Suppressor macrophage treated with lipopolysaccharide for 4 hours (primary cell): ENCODE measurements at regions not wholly inside any gene's neighbourhood (a gene's known extent, or its start where the extent isn't known, plus 50 kb on each side); places are given as distances from the start of the nearest gene placed in this dataset.

ENCODE experiments used
- DNase-seq: peaks from one replicate; pipeline ENCODE4 v3.0.0-alpha.2; 2020

- DNase-seq: no peak
Measured at GRCh38 chr6:110033101-110033500, 55.0 kb downstream of the GPR6 start.

DNA sequence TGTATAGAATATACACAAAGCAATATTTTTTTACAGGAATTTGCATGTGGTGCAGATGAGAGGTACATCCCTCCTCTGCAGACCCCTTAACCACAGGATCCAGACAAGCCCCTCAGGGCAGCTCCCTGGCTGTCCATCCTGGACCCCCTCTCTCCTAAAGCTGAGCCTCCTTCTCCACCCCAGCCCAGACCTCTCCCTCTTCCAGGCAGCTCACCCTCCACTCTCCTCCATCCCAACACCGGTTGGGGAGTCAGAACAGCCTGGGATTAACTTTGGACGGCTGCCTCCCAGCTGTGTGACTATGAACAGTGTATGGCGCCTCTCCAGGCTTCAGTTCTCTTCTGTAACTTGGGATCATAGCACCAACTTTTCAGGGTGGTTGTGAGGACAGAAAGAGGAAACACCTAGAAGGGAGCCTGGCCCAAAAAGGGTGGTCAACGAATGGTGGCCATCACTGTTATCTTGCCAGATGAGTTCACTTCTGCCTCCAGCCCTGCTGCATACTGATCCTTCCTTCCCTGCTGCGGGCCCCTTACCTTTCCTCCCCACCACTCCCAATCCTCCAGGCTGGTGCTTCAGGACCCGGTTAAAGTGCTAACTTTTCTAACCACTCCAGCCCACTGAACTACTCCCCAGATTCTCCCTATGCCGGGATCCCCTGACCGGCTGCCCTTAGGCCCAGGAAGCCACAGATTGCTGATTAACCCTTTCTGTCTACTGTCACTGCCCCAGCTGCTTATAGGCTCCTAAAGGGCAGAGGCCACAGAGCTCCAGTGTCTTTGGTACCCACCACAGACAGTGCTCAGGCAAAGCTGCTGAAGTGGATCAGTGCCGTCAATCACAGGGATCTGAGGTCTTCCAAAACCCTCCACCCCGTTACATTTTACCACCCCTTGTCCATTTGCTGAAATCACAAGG lies 55.9 kb downstream of the GPR6 start:
- no peak for DNase-seq

GRCh38 chr6:110034667-110035036 lies 56.5 kb downstream of the GPR6 start:
- no peak for DNase-seq

DNA sequence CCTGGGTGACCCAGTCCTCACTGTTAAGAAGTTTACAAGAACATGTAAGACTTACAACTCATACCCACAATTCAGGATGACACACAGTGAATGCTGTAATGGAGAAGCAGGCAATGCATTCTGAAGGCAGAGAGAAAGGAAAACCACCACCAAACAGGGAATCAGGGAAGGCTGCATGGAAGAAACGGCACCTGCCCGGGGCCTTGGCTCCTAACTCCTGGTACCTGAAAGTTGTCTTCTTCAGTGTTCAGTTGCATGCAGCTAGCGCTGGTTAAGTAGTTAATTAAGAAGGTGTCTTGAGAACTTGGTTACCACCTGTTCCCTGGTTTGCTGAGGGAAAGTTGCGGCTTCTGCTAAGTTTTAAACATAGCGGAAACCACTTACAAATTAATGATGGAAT lies 57.2 kb downstream of the GPR6 start:
- DNase-seq: no peak

GRCh38 chr6:110036408-110037302 lies 58.5 kb downstream of the GPR6 start:
- DNase-seq: no peak

DNA sequence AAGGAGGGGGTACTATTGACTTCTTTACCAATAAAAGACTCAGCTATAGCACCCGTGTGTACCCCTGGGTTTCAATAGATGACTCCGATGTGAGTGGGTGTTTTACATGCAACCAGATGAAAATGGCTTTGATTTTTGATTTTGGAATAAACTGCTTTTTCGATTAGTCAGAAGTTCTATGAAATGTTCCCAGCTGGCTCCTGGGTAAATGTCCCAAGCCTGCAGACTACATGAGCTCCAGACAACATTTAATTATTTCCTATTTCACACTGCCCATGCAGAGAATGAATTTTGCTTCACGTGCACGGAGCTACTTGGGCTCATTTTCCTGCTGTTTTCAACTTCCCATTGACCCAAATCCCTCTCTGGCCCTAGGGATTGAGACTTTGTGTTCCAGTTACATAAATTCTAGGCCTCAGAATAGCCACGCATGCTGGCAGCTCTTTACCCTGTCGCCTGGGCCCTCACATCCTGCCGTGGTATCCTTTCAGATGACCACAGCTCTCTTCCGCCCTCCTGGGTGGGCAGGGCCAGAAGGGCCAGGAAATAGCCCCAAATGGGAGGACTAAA lies 59.7 kb downstream of the GPR6 start:
- DNase-seq: no peak

GRCh38 chr6:110039364-110039980 lies 61.4 kb downstream of the GPR6 start:
- DNase-seq: peak; percentile 92

DNA sequence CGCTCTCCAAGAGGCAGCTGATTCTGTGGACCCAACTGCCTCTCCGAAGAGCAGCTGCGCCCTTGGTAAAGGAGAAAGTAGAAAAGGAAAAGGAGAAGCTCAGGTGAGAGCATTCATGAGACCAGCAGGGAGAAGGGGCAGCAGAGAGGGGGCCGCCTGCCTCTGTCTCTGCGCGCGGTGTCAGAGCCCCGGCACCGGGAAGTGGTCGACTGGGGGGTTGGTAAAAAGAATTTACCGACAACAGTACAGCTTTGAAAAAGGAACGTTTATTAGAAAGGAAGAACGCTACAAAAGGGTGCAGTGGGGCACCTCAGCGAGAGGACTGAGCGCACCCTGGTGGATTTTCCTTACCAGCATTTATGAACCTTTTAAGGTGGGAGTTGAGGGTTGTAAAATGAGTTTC lies 61.9 kb downstream of the GPR6 start:
- DNase-seq: peak; percentile 15

- no peak for DNase-seq
Measured at GRCh38 chr6:110040716-110041115, 62.6 kb downstream of the GPR6 start.

DNA sequence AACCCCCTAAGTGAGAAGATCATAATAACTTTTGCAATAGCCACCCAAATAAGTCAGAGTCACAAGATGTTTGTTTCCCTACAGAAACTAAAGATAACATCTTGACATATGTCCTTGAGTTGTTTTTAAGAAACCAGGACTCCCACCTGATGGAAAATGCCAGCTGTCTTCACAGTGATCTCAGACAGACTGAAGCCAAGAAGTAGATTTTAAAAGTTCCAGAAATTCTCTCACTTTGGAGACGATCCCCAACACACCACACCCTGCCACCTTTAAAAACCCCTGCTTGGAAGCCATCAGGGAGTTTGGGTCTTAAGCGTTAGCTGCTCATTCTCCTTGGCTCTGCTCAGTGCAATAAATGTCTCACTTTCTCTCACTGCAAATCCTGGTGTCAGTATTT lies 63.0 kb downstream of the GPR6 start:
- DNase-seq: peak; percentile 25

GRCh38 chr6:110041830-110042229 lies 63.7 kb downstream of the GPR6 start:
- DNase-seq: no peak

DNA sequence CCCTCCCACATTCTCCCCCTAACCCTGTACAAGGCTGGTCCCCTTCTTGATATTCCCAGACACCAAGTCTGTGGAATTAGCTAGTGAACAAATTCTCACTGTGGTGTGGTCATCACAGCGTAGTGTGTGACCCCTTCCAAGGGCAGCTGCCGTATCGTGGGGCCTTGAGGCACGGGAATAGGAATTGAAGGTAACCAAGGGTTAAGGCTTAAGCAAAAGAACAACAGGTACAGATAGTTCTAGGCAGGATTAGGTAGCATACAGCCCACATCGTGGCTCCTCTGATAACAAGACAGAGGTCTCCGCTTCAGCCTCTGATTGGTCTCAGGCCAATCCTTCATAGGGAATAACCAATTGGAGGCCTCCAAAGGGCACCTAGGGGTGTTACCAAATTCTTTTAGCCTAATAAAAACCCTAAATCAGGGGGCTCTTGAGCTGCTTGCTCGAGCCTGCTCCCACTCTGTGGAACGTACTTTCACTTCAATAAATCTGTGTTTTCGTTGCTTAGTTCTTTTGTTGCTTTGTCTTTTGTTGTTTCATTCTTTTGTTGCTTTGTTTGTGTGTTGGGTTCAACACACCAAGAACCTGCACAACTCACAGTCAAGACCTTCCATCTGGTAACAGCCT lies 64.7 kb downstream of the GPR6 start:
- DNase-seq: no peak

DNA sequence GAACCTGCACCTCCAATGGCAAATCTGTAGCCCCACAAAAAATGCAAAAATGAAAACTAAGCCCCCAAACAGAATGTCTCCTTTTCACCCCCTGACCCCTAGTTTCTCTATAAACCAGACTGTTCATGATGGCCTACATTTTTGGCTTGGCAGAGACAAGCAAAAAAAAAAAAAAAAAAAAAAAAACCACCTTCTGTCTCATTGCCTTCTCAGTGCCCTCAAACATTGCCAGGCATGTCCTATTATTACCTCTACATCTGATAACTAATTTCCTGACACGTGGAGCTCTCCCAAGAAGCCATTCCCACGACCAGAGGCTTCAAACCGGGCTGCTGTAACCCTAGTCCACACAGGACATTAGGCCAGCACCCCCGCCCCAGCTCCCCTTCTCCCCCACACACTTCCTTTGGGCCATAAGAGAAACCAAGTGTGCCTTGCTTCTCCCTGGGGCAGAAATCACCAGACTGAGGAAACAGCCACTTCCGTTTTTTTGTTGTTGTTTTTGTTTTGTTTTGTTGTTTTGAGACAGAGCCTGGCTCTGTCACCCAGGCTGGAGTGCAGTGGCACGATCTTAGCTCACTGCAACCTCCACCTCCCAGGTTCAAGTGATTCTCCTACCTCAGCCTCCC lies 65.4 kb downstream of the GPR6 start:
- peak; percentile 62 for DNase-seq

DNA sequence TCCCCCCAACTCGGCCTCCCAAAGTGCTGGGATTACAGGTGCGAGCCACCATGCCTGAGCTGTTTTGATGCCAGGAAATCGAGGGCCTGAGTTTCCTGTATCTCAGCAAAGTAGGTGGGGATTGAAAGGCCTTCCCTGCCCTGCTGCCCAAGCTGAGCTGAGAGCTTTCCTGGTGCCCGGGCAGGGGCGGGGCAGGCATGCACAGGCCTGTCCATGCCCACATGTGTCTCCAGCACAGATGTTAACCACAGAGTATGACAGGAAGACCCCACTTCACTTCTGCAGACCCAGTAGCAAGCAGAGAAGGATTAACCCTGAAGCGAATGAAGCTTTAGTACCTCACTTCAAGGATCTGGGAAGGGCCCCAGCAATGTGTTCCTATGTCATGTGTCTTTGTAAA lies 66.0 kb downstream of the GPR6 start:
- no peak for DNase-seq

- DNase-seq: no peak
Measured at GRCh38 chr6:110044622-110045021, 66.5 kb downstream of the GPR6 start.

GRCh38 chr6:110048221-110048875 lies 70.2 kb downstream of the GPR6 start:
- no peak for DNase-seq

GRCh38 chr6:110049696-110050439 lies 71.8 kb downstream of the GPR6 start:
- DNase-seq: no peak
